Hematopoietic multipotent progenitor cell treated with erythropoietin and hydrocortisone succinate and interleukin-3 and kit ligand, for 6 days (in vitro differentiated cells): ENCODE measurements at regions not wholly inside any gene's neighbourhood (a gene's known extent, or its start where the extent isn't known, plus 50 kb on each side); places are given as distances from the start of the nearest gene placed in this dataset.

ENCODE experiments used
- DNase-seq: peaks from one replicate; pipeline ENCODE4 v3.0.0-alpha.2; 2015

- no peak for DNase-seq
These were observed 134.2 kb upstream of the HS6ST1 start for GRCh38 chr2:128452536-128453530.

GRCh38 chr2:128454980-128455720, 136.5 kb upstream of the HS6ST1 start:
- no peak for DNase-seq

GRCh38 chr2:128455721-128456050, 137.0 kb upstream of the HS6ST1 start:
- no peak for DNase-seq

GRCh38 chr2:128456281-128456680, 137.6 kb upstream of the HS6ST1 start:
- DNase-seq: no peak

GRCh38 chr2:128457006-128457604, 138.4 kb upstream of the HS6ST1 start:
- DNase-seq: no peak

- DNase-seq: no peak
These were observed 139.0 kb upstream of the HS6ST1 start for GRCh38 chr2:128457716-128458115.

GRCh38 chr2:128458505-128458904, 139.8 kb upstream of the HS6ST1 start:
- no peak for DNase-seq

GRCh38 chr2:128464456-128464855, 145.8 kb upstream of the HS6ST1 start:
- no peak for DNase-seq

- DNase-seq: no peak
These were observed 146.8 kb upstream of the HS6ST1 start for GRCh38 chr2:128465246-128466170.

GRCh38 chr2:128466376-128466775, 147.7 kb upstream of the HS6ST1 start:
- DNase-seq: no peak

GRCh38 chr2:128466776-128467175, 148.1 kb upstream of the HS6ST1 start:
- DNase-seq: no peak

- DNase-seq: no peak
These were observed 148.8 kb upstream of the HS6ST1 start for GRCh38 chr2:128467321-128467969.

- no peak for DNase-seq
These were observed 149.7 kb upstream of the HS6ST1 start for GRCh38 chr2:128468186-128468920.

GRCh38 chr2:128469203-128469602, 150.5 kb upstream of the HS6ST1 start:
- DNase-seq: peak; percentile 41

- DNase-seq: no peak
These were observed 151.2 kb upstream of the HS6ST1 start for GRCh38 chr2:128469875-128470274.

- DNase-seq: no peak
These were observed 154.1 kb upstream of the HS6ST1 start for GRCh38 chr2:128472789-128473174.

GRCh38 chr2:128473175-128474035, 154.7 kb upstream of the HS6ST1 start:
- DNase-seq: peak; percentile 99

- peak; percentile 39 for DNase-seq
These were observed 155.6 kb upstream of the HS6ST1 start for GRCh38 chr2:128474036-128474955.

GRCh38 chr2:128474962-128475361, 156.3 kb upstream of the HS6ST1 start:
- no peak for DNase-seq
